Psoas muscle (tissue), 7 donors: ENCODE measurements at regions not wholly inside any gene's neighbourhood (a gene's known extent, or its start where the extent isn't known, plus 50 kb on each side); places are given as distances from the start of the nearest gene placed in this dataset.

ENCODE experiments used
- ATAC-seq, 4 donors: fragments of 200-7000 bp; cut with Tn5 transposase; one replicate each; pipeline ENCODE4 v1.9.1; 2020; ENCODE audit warnings: moderate library complexity in 3 of 4, mild to moderate bottlenecking in 2 of 4
- DNase-seq, 2 donors: peaks; one replicate each; pipeline ENCODE4 v3.0.0-alpha.2; 2020
- H3K27ac ChIP-seq: fragments of 200-600 bp; one replicate; pipeline ENCODE4 v1.8.0; 2022
- H3K27me3 ChIP-seq, 3 donors: fragments of 200-600 bp in 1 of 3; one replicate each; pipeline versions ENCODE4 v1.6.1 to v1.8.0; 2013 to 2022; ENCODE audit warnings: low read length in 2 of 3, mild to moderate bottlenecking in 2 of 3, moderate library complexity in 1 of 3; ENCODE audit not compliant: insufficient read depth in 3 of 3
- H3K36me3 ChIP-seq, 2 donors: fragments of 200-600 bp in 1 of 2; one replicate each; pipeline versions ENCODE4 v1.6.1 to v1.8.0; 2013 to 2022; ENCODE audit warnings: low read depth in 1 of 2, mild to moderate bottlenecking in 1 of 2, moderate library complexity in 1 of 2; ENCODE audit not compliant: insufficient read depth in 1 of 2
- H3K4me1 ChIP-seq: fragments of 200-600 bp; one replicate; pipeline ENCODE4 v1.8.0; 2022
- H3K4me3 ChIP-seq: fragments of 200-600 bp; one replicate; pipeline ENCODE4 v1.8.0; 2022; ENCODE audit warnings: mild to moderate bottlenecking
- H3K9me3 ChIP-seq: fragments of 200-600 bp; one replicate; pipeline ENCODE4 v1.8.0; 2022
- WGBS, 3 donors: extraction: QIAGEN DNeasy Blood & Tissue Kit; methylation state at CpG; one replicate each; pipeline versions ENCODE4 v1.1.6 to v1.1.7; 2013; 5-methylcytosine and 5-hydroxymethylcytosine counted together
- intact Hi-C, 2 donors: fragments of 100-400 bp; cut with DNase I; formaldehyde crosslinking; loops; one replicate each; pipeline versions ENCODE4 v1.11.0 to v1.14.2; 2022
- TF ChIP-seq, protein P1 (sequence below): fragments of 200-600 bp; IDR thresholded peaks from one replicate; pipeline ENCODE4 v1.8.0; 2022; ENCODE audit warnings: antibody characterized with exemption
- donor health status: healthy with polysubstance abuse.
- donor health status: DM: no; HTN: no; CAD: no; lungs with moderate emphysema.
- donor health status: Bipolar disorder and iron deficiency.
- donor health status: healthy.
- donor health status: DM: yes; HTN: yes; CAD: no.
- donor health status: DM: no; HTN: no; CAD: no.
- donor health status: DM: yes; HTN: yes; CAD: no.

DNA sequence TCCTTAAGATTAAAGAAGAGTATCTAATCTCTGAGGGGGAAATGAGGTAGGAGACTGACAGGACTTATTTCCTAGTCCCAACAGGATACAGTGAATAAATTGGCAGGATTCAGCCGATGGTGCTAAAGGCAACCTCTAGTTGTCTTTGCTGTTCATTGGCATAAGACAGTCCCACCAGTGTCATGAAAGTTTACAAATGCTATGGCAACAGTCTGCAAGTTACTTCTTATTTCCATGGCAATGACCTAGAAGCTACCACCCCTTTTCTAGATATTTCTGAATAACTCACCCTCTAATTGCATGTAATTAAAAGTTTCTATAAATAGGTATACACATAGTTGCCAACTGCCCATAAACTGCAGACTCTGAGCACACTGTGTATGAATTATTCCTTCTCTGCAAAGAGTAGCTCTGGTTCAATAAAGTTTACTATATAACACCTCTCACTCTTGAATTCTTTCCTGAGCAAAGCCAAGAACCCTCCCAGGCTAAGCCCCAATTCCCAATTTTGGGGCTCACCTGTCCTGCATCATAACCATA lies 172.7 kb upstream of the LRATD1 start:
- ATAC-seq (no peak), DNase-seq (no peak)
- 85 to 100% (median 100%) methylated on average over 1 of the region's 1 CpG for WGBS, 3 donors
- H3K27me3 ChIP-seq = no peaks in the 10 kb centered on the region
- intact Hi-C loops = no loop called here
- TF ChIP-seq, protein P1, sequence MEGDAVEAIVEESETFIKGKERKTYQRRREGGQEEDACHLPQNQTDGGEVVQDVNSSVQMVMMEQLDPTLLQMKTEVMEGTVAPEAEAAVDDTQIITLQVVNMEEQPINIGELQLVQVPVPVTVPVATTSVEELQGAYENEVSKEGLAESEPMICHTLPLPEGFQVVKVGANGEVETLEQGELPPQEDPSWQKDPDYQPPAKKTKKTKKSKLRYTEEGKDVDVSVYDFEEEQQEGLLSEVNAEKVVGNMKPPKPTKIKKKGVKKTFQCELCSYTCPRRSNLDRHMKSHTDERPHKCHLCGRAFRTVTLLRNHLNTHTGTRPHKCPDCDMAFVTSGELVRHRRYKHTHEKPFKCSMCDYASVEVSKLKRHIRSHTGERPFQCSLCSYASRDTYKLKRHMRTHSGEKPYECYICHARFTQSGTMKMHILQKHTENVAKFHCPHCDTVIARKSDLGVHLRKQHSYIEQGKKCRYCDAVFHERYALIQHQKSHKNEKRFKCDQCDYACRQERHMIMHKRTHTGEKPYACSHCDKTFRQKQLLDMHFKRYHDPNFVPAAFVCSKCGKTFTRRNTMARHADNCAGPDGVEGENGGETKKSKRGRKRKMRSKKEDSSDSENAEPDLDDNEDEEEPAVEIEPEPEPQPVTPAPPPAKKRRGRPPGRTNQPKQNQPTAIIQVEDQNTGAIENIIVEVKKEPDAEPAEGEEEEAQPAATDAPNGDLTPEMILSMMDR = no peak
- no peaks in the 10 kb centered on the region for H3K4me1 ChIP-seq
- H3K27ac ChIP-seq = no peak overlapping the region
- H3K36me3 ChIP-seq = no peaks in the 10 kb centered on the region
- no peak overlapping the region for H3K4me3 ChIP-seq
- no peaks in the 10 kb centered on the region for H3K9me3 ChIP-seq

DNA sequence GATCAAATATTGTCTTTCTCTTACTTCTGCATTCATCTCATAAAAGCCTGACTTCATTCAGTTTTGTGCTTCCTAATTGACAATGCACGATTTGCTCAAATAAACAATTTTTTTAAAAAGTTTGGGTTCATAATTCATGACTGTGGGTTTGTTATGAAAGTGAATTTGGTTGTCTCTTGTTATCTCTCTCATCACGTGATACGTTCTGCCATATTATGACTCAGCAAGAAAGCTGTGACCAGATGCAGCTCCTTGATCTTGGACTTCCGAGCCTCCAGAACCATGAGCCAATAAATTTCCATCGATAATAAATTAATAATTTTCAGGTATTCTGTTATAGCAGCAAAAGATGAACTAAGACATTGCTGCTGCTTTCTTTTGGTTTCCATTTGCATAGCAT lies 156.5 kb upstream of the LRATD1 start:
- Histone ChIP-seq H3K27ac (no peak overlapping the region), H3K4me3 (no peak overlapping the region), H3K36me3 (no peaks in the 10 kb centered on the region), H3K27me3 (no peaks in the 10 kb centered on the region), H3K9me3 (no peaks in the 10 kb centered on the region), H3K4me1 (no peaks in the 10 kb centered on the region)
- TF ChIP-seq, protein P1 = no peak
- DNase-seq (no peak), ATAC-seq (no peak)
- intact Hi-C loops = no loop called here
- WGBS, 3 donors = 79 to 82% (median 82%) methylated on average over 5 of the region's 5 CpGs

DNA sequence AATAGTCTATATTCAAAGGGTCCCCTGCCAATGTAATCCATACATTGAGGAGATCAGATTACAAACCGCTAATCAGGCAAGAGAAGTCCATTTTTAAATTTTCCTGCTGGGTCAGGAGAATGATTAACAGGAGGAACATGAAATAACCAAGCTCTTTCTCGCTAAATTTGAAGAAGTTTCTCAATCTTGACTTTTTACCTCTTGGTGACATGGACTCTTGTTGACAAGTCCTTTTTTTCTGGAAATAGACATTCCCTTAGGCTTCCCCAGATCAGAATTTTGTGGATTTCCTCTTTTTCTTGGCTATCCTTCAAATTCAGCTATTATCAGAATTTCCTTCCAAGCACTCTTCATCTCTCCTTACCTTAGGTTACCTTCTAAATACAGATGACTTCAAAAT lies 153.0 kb upstream of the LRATD1 start:
- Histone ChIP-seq H3K27me3 (no peaks in the 10 kb centered on the region), H3K9me3 (peaks cover 4% of the 10 kb centered on the region), H3K27ac (no peak overlapping the region), H3K4me1 (no peaks in the 10 kb centered on the region), H3K4me3 (no peak overlapping the region), H3K36me3 (no peaks in the 10 kb centered on the region)
- WGBS, 3 donors = 78 to 93% (median 79%) methylated on average over 2 of the region's 2 CpGs
- DNase-seq = no peak
- intact Hi-C loops = no loop called here
- TF ChIP-seq, protein P1 = no peak
- no peak for ATAC-seq

DNA sequence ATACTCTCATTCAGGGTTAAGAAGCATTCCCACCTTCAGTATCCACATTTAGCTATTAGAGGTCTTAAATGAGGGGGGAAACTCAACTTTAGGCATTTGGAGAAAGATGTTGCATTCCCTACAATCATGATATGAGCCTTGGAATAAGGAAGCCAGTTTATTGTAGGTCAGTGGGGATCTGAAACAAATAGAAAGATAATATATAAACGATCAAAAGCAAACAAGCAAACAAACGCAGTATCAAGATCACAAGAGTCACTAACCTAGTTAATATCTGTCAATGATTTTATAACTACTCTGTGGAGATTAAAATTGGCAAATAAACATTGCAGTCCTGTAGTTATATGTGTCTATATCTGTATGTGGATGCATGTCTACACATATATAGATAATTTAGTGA lies 152.4 kb upstream of the LRATD1 start:
- intact Hi-C loops = no loop called here
- DNase-seq = no peak

More for the DNA sequence above, 152.4 kb upstream of the LRATD1 start:
- WGBS, 3 donors = 43 to 93% (median 46%) methylated on average over 2 of the region's 2 CpGs
- no peaks in the 10 kb centered on the region for H3K4me1 ChIP-seq
- peaks cover 4% of the 10 kb centered on the region for H3K9me3 ChIP-seq
- TF ChIP-seq, protein P1 = no peak
- no peaks in the 10 kb centered on the region for H3K36me3 ChIP-seq
- no peak overlapping the region for H3K27ac ChIP-seq
- no peak for ATAC-seq
- H3K27me3 ChIP-seq = no peaks in the 10 kb centered on the region
- H3K4me3 ChIP-seq = no peak overlapping the region
